ENCODE measurements at regions not wholly inside any gene's neighbourhood (a gene's known extent, or its start where the extent isn't known, plus 50 kb on each side); places are given as distances from the start of the nearest gene placed in this dataset.

DNA sequence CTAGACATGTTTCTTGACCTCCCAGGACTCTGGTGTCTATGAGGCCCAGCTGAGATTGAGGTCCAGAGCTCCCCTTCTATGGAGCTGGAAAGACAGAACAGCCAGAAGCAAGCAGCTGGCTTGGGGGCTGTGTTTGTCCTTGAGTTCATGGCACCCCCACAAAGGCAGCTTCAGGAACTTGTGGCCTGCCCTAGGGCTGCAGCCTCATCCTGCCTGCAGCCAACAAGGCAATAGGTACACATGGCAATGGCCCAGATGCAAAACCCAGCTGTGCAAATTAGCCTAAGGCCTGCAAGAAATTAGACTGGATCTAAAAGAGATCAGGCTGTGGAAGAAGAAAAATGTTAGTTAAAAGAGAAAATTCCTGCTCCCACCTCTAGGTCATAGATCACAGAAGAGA, 131.7 kb upstream of the NALF2 start:
- TF ChIP-seq, protein P1, sequence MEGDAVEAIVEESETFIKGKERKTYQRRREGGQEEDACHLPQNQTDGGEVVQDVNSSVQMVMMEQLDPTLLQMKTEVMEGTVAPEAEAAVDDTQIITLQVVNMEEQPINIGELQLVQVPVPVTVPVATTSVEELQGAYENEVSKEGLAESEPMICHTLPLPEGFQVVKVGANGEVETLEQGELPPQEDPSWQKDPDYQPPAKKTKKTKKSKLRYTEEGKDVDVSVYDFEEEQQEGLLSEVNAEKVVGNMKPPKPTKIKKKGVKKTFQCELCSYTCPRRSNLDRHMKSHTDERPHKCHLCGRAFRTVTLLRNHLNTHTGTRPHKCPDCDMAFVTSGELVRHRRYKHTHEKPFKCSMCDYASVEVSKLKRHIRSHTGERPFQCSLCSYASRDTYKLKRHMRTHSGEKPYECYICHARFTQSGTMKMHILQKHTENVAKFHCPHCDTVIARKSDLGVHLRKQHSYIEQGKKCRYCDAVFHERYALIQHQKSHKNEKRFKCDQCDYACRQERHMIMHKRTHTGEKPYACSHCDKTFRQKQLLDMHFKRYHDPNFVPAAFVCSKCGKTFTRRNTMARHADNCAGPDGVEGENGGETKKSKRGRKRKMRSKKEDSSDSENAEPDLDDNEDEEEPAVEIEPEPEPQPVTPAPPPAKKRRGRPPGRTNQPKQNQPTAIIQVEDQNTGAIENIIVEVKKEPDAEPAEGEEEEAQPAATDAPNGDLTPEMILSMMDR (IDR thresholded peaks at IDR 0.05; ENCODE audit: insufficient read depth, low read length, severe bottlenecking) = no peak
- DNase-seq (ENCODE audit: low read depth) (no peak), FAIRE-seq (no peak)
- H3K27me3 ChIP-seq (ENCODE audit: control insufficient read depth, insufficient read depth, low read length) = no peaks in the 10 kb centered on the region
- H3K36me3 ChIP-seq (ENCODE audit: control insufficient read depth, insufficient read depth, low read length) = no peaks in the 10 kb centered on the region
- H3K4me3 ChIP-seq (ENCODE audit: low read depth, low read length) = no peak overlapping the region

DNA sequence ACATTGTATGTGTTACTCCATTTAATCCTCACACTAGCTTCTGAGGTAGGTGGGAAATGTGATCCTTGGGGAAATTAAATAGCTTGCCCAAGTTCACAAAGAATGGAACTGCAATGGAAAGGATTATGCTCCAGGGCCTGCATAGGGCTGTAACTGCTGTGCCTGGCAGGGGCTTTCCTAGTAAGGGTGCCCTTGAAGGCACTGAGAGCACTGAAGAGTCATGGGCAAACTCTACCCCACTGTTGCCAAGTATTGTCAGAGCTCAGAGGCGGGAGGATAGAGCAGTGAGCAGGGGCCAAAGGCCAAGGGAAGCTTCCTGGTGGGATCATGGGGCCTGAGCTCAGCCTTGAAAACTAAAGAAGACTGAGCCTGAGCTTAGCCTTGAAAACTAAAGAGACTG, 133.0 kb upstream of the NALF2 start:
- TF ChIP-seq, protein P1 (IDR thresholded peaks at IDR 0.05; ENCODE audit: insufficient read depth, low read length, severe bottlenecking) = no peak
- no peaks in the 10 kb centered on the region for H3K27me3 ChIP-seq (ENCODE audit: control insufficient read depth, insufficient read depth, low read length)
- H3K36me3 ChIP-seq (ENCODE audit: control insufficient read depth, insufficient read depth, low read length) = no peaks in the 10 kb centered on the region
- DNase-seq (ENCODE audit: low read depth) = no peak
- H3K4me3 ChIP-seq (ENCODE audit: low read depth, low read length) = no peak overlapping the region
- FAIRE-seq = no peak

DNA sequence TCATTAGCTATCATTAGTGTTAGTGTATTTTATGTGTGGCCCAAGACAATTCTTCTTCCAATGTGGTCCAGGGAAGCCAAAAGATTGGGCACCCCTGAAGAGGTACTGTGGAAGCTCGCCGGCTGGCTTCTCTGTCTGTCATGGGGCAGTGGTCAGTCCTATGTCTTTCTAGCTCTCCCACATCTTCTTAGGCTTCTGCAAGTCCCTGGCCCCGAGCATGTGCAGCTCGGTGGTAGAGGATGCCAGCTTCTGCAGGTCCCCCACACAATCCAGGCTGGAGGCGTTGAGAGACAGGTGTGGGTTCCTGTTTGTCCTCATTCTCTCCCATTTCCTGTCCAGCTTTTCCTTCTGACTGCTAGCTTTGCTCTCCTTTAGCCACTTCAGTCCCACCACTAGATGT, 134.1 kb upstream of the NALF2 start:
- H3K27me3 ChIP-seq (ENCODE audit: control insufficient read depth, insufficient read depth, low read length) = no peaks in the 10 kb centered on the region
- FAIRE-seq (no peak), DNase-seq (ENCODE audit: low read depth) (no peak)
- TF ChIP-seq, protein P1 (IDR thresholded peaks at IDR 0.05; ENCODE audit: insufficient read depth, low read length, severe bottlenecking) = no peak
- no peaks in the 10 kb centered on the region for H3K36me3 ChIP-seq (ENCODE audit: control insufficient read depth, insufficient read depth, low read length)
- no peak overlapping the region for H3K4me3 ChIP-seq (ENCODE audit: low read depth, low read length)

DNA sequence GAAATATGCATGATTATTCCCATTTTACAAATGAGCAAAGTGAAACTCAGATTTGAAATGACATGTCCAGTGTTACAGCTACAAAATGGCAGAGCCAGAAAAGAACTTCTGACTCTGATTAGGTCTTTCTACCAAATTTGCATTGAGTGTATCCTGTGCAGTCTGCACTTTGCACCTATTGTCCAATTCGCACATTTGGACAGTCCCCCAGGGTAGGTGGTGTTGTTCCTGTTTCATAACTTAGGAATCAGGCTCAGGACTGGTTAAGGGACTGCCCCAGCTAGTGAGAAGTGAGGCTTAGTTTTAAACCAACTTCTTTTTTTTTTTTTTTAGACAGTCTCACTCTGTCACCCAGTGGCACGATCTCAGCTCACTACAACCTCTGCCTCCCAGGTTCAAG, 137.9 kb upstream of the NALF2 start:
- no peaks in the 10 kb centered on the region for H3K36me3 ChIP-seq (ENCODE audit: control insufficient read depth, insufficient read depth, low read length)
- no peak for DNase-seq (ENCODE audit: low read depth)
- no peak overlapping the region for H3K4me3 ChIP-seq (ENCODE audit: low read depth, low read length)
- TF ChIP-seq, protein P1 (IDR thresholded peaks at IDR 0.05; ENCODE audit: insufficient read depth, low read length, severe bottlenecking) = no peak
- no peak for FAIRE-seq
- no peaks in the 10 kb centered on the region for H3K27me3 ChIP-seq (ENCODE audit: control insufficient read depth, insufficient read depth, low read length)

DNA sequence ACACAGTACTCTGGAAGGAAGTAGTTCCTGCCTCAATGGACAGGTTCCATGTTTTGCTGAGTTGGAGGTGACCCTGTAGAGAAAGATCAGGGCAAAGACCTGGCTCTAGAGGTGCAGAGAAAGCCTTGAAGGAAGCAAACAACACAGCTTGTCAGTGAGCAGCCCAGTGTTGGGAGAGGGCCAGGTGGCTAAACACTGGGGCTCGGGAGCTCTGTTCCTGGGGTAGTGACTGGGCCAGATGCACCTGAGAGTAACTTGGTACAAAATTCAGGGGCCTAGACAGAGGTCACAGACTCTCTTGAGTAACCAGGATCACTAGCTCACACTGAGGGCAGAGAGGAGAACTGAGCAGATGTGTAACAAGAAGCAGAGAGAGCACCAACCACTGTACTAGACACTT, 138.4 kb upstream of the NALF2 start:
- H3K4me3 ChIP-seq (ENCODE audit: low read depth, low read length) = no peak overlapping the region
- TF ChIP-seq, protein P1 (IDR thresholded peaks at IDR 0.05; ENCODE audit: insufficient read depth, low read length, severe bottlenecking) = no peak
- DNase-seq (ENCODE audit: low read depth) (no peak), FAIRE-seq (no peak)
- no peaks in the 10 kb centered on the region for H3K27me3 ChIP-seq (ENCODE audit: control insufficient read depth, insufficient read depth, low read length)
- H3K36me3 ChIP-seq (ENCODE audit: control insufficient read depth, insufficient read depth, low read length) = no peaks in the 10 kb centered on the region

DNA sequence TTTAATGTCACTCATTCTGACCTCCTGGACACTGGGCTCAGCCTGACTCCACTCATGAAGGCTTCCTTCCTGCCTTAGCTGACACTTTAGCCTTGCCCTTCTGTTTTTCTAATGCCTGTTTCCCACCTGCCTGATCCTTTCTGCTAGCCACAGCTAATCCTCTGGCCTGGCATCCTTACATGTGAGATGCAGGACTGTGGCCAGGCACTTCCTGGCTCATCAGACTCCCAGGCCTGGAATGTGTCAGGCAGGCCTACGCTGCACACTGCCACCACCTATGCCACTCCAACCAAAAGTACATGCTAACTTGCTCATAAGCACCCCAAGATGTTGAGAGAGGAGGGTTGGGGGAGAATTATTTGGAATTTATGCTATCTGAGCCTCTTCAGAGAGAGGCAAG, 138.8 kb upstream of the NALF2 start:
- H3K4me3 ChIP-seq (ENCODE audit: low read depth, low read length) = no peak overlapping the region
- H3K27me3 ChIP-seq (ENCODE audit: control insufficient read depth, insufficient read depth, low read length) = no peaks in the 10 kb centered on the region
- DNase-seq (ENCODE audit: low read depth) (no peak), FAIRE-seq (no peak)
- no peaks in the 10 kb centered on the region for H3K36me3 ChIP-seq (ENCODE audit: control insufficient read depth, insufficient read depth, low read length)
- TF ChIP-seq, protein P1 (IDR thresholded peaks at IDR 0.05; ENCODE audit: insufficient read depth, low read length, severe bottlenecking) = no peak
